Activated CD4-positive, alpha-beta T cell treated with anti-CD3 and anti-CD28 coated beads, Interleukin-2, Interleukin-4, amounts not matched to agents 100 ng/mL and 50 ng/mL, durations not matched to agents 16 hours and 8 hours (primary cell): ENCODE measurements at regions not wholly inside any gene's neighbourhood (a gene's known extent, or its start where the extent isn't known, plus 50 kb on each side); places are given as distances from the start of the nearest gene placed in this dataset.
"Not testable (repeated sequence)": the region's sequence is repeated elsewhere in the genome, so short reads cannot be mapped to it uniquely, and the experiment has no call there.

ENCODE experiments used
- DNase-seq: peaks from one replicate; pipeline ENCODE4 v3.0.0-alpha.2; 2020; ENCODE audit warnings: low spot score

GRCh38 chr5:144634138-144634537 is 463.5 kb downstream of the KCTD16 start:
- DNase-seq: no peak

- no peak for DNase-seq
Measured at GRCh38 chr5:144598451-144599068, 427.9 kb downstream of the KCTD16 start.

- DNase-seq: no peak
Measured at GRCh38 chr5:144596517-144596916, 425.8 kb downstream of the KCTD16 start.

DNA sequence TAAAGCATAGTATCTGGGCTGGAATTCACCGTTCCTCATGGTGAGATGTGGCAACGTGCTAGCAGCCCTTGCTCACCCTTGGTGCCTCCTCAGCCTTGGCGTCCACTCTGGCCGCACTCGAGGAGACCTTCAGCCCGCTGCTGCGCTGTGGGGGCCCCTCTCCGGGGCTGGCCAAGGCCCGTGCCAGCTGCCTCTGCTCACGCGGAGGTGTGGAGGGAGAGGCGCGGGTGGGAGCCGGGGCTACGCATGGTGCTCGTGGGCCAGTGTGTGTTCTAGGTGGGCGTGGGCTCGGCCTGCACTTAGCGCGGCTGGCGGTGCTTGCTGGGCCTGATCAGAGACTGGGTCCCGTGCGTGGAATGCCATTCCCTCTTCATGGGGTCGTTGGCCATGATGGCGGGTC is 424.2 kb downstream of the KCTD16 start:
- DNase-seq: no peak

DNA sequence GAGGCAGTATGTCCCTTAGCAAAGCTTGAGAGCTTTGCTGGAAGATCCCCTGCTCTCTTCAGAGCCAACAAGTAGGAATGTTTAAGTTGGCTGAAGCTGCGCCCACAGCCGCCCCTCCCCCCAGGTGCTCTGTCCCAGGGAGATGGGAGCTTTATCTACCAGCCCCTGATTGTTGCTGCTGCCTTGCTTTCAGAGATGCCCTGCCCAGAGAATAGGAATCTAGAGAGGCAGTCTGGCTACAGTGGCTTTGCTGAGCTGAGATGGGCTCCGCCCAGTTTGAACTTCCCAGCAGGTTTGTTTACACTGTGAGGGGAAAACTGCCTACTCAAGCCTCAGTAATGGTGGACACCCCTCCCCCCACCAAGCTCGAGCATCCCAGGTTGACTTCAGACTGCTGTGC is 423.6 kb downstream of the KCTD16 start:
- not testable (repeated sequence) for DNase-seq

- DNase-seq: no peak
Measured at GRCh38 chr5:144585681-144586080, 415.0 kb downstream of the KCTD16 start.

- no peak for DNase-seq
Measured at GRCh38 chr5:144583541-144584449, 413.1 kb downstream of the KCTD16 start.

DNA sequence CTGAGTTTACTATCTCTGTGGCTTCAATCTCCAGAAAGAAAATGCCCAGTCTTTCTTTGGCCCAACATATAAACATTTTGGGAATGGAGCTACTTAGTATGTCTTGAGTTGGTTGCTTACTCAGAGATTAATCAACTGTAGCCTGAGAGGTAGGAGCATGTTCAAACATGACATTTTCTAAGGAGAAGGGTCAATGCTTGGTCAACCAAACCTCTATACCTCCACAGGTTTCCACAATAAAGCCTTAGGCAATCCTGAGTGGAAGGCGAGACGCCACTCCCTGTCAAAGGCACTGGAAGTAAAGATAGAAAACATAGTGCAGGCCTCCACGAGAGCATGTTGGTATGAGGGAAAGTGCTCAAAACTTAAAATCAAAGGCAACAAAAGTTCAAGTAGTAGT is 411.4 kb downstream of the KCTD16 start:
- no peak for DNase-seq

DNA sequence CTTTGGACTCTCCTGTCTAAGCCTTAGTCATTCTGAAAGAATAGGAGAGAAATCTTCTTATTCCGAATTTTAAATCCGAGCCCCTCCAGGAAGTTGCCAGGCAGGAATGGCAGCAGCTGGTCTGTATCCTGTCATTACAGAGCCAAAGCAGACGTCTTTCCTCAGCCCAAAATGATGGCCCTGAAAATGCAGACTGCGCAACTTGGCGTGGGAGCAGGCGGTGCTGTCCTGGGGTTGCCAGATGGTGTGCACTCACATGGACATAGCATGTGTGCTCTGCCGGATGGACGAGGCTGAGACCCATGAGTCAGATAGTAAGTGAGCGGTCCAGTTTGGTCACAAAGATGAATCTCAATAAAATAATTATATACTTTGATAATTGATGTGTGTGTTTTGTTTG is 410.4 kb downstream of the KCTD16 start:
- DNase-seq: no peak

DNA sequence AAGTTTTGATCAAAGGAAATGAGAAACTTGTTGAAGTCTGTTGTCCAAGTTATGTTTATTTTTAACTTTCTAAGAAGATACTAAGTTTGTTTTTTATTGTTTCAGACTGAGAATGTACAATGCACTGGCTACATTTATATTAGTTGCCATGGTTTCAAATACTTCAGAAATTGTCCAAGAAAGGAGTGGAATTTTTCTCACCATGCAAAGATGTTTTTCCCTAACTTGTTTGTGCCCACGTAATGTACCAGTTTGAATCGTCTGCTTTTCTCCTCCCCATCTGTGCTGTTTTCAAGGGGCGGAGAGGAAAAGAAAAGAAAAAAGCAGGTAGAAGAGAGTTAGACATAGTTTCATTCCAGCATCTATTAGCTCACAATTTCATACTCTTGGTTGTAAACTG is 407.0 kb downstream of the KCTD16 start:
- no peak for DNase-seq

DNA sequence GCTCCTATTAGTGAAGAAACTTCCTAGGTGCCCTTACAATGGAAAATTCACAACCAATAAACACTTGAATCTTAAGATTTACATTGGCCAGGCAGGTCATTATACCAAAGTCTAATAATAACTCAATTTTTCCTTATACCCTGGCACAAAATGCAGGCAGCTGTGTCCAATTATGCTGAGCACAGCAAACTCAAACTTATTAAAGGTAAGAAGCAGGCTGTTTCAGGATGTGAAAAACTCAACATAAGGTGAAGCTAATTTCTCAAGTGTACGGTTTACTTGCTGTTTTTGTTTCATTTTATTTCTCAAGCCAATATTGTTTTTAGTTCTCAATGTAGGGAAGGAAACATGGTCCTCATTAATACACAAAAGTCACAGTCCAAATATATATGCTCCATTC is 405.1 kb downstream of the KCTD16 start:
- no peak for DNase-seq

GRCh38 chr5:144567421-144567780 is 396.7 kb downstream of the KCTD16 start:
- no peak for DNase-seq

DNA sequence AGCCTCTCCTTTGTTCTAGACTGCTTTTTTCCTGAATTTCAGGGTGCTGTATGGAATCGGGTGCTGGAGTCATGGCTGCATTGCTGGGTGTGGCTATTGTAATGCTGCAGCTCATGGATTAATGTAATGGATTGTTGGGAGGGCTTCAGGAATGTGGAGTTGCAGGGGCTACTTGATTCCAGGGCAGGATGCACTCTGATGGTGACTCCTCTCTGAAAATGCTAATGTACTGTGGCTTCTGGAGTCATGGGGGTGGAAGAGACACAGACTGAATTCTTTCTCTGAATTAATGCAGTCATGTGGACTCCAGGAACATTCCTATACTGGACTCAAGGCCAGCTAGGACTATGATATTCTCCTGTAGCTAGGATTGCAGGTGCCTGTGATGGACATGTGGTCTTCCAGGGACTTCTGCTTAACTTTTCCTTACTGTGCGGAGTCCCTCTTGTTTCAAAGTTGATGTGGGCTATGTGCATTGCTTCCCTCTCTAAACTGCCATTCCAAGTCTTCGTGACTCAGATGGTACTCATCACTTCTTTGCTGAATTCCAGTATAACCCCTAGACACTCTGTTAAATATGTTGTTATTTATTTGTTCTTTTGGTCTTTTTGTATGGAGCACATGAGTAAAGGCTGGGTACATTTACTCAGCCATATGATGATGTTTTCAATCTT is 396.2 kb downstream of the KCTD16 start:
- DNase-seq: no peak

DNA sequence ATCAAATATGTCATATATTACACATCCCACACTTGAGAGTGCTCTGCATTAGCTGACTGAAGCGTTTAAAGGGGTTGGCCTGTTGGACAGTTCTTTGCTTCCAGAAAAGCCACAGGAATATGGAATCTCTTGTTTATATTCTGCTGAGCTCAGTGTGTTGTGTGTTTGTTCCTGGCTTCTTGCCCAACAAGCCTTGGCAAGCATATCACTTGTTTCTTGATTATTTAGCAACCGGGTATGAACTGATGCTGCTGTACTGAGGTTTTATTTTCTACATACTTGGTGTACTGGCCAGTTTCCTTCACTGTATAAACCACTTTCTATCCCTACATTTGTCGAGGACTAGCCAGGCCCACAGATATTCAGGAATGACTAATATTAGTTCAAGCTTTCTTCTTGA is 378.9 kb downstream of the KCTD16 start:
- DNase-seq: no peak

- no peak for DNase-seq
Measured at GRCh38 chr5:144548936-144549335, 378.3 kb downstream of the KCTD16 start.

DNA sequence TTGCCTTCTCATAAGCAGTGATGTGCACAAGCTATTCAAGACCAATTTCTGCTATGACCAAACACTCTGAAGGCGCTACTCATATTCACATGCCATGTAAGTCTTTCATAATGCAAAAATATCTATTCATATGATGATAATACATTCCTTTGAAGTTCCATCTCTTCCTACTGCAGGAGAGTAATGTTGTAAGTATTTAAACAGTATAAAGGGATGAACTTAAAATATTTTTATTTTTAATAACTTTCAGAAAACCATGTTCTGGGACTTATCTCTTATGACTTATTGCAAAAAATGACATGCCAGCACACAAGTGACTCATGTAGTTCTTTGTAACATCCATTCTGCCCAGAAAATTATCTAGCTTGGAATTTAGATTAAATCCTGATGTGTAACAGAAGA is 376.4 kb downstream of the KCTD16 start:
- DNase-seq: no peak

DNA sequence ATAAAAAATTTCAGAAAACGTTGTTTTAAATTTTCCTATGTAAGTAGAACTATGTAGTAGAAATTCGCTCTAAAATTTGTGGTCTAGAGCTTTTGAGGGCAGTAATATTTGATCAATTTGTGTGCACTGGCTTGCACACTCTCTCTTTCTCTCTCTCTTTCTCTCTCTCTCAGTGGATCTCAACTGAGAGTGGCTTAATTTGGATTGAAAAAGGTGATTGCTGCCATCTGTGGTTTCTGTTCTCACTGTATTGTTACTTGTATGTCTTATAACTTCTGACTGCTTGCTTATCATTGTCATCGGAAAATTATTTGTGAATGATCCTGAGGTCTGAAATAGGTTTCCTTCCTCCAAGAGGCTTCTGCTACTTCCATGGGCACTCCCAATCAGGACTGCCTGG is 368.2 kb downstream of the KCTD16 start:
- no peak for DNase-seq
